ENCODE measurements at regions not wholly inside any gene's neighbourhood (a gene's known extent, or its start where the extent isn't known, plus 50 kb on each side); places are given as distances from the start of the nearest gene placed in this dataset.

DNA sequence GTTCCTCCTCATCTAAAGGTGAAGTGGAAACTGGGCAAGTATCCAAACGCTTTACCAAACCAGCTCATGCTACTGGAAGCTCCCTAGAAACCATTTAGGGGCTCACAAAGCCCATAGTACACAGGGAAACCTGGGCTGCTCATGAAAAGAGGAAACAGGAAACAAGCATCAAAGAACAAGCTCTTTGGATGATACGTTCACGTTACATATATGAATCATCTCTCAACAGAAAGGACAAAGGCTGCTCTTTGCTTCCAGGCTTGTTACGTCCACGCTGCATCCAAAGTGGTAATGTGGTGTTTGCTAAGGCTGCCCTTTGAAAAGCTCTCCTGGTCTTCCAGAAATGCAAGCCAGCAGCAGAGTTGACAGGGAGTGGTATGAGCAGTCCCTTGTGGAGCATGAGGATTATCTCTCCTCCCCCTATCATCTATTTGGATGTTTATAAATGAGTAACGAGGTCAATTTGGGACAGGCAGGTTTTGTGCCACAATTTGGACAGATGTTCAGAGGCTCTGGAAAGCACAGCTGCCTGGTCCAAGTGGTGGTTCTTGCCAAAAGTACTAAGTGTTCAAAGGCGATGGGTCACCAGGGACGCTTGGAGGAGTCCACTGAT is 98.0 kb upstream of the RORA start:
- TF ChIP-seq, protein P1, sequence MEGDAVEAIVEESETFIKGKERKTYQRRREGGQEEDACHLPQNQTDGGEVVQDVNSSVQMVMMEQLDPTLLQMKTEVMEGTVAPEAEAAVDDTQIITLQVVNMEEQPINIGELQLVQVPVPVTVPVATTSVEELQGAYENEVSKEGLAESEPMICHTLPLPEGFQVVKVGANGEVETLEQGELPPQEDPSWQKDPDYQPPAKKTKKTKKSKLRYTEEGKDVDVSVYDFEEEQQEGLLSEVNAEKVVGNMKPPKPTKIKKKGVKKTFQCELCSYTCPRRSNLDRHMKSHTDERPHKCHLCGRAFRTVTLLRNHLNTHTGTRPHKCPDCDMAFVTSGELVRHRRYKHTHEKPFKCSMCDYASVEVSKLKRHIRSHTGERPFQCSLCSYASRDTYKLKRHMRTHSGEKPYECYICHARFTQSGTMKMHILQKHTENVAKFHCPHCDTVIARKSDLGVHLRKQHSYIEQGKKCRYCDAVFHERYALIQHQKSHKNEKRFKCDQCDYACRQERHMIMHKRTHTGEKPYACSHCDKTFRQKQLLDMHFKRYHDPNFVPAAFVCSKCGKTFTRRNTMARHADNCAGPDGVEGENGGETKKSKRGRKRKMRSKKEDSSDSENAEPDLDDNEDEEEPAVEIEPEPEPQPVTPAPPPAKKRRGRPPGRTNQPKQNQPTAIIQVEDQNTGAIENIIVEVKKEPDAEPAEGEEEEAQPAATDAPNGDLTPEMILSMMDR (optimal IDR thresholded peaks at IDR 0.05 in 1 of 3, IDR thresholded peaks at IDR 0.05 in 1 of 3, conservative IDR thresholded peaks at IDR 0.05 in 1 of 3; ENCODE audit: extremely low read depth in 1 of 3, insufficient read depth in 2 of 3, low read length in 3 of 3) = no peak
- TF ChIP-seq EZH2 (IDR thresholded peaks at IDR 0.05; ENCODE audit: low read length) = no peak

All from keratinocyte (primary cell).